GM21526 (cell line): ENCODE measurements at regions not wholly inside any gene's neighbourhood (a gene's known extent, or its start where the extent isn't known, plus 50 kb on each side); places are given as distances from the start of the nearest gene placed in this dataset.
"Not testable (repeated sequence)": the region's sequence is repeated elsewhere in the genome, so short reads cannot be mapped to it uniquely, and the experiment has no call there.

ENCODE experiments used
- ATAC-seq: cut with Tn5 transposase; IDR thresholded peaks from one replicate; pipeline ENCODE4 v1.9.1; 2021; ENCODE audit warnings: moderate library complexity; ENCODE audit not compliant: unreplicated experiment, low FRiP score

- no peak for ATAC-seq
Measured at GRCh38 chr10:106395041-106395749, 769.3 kb downstream of the SORCS1 start.

GRCh38 chr10:106392778-106393177 is 771.7 kb downstream of the SORCS1 start:
- no peak for ATAC-seq

- ATAC-seq = no peak
Measured at GRCh38 chr10:106387063-106387462, 777.4 kb downstream of the SORCS1 start.

GRCh38 chr10:106384496-106384895 is 780.0 kb downstream of the SORCS1 start:
- ATAC-seq = no peak

- ATAC-seq = no peak
Measured at GRCh38 chr10:106380706-106381105, 783.8 kb downstream of the SORCS1 start.

GRCh38 chr10:106378251-106378650 is 786.3 kb downstream of the SORCS1 start:
- no peak for ATAC-seq

- no peak for ATAC-seq
Measured at GRCh38 chr10:106370751-106371150, 793.8 kb downstream of the SORCS1 start.

- no peak for ATAC-seq
Measured at GRCh38 chr10:106360870-106361269, 803.6 kb downstream of the SORCS1 start.

GRCh38 chr10:106355450-106355849 is 809.1 kb downstream of the SORCS1 start:
- no peak for ATAC-seq

- ATAC-seq = no peak
Measured at GRCh38 chr10:106348933-106349332, 815.6 kb downstream of the SORCS1 start.

- ATAC-seq = no peak
Measured at GRCh38 chr10:106347547-106347946, 817.0 kb downstream of the SORCS1 start.

GRCh38 chr10:106343539-106343938 is 821.0 kb downstream of the SORCS1 start:
- not testable (repeated sequence) for ATAC-seq

- ATAC-seq = no peak
Measured at GRCh38 chr10:106341356-106341755, 823.1 kb downstream of the SORCS1 start.

- ATAC-seq = no peak
Measured at GRCh38 chr10:106338486-106338885, 826.0 kb downstream of the SORCS1 start.

GRCh38 chr10:106336874-106337273 is 827.6 kb downstream of the SORCS1 start:
- no peak for ATAC-seq

GRCh38 chr10:106327747-106328146 is 836.8 kb downstream of the SORCS1 start:
- no peak for ATAC-seq

- no peak for ATAC-seq
Measured at GRCh38 chr10:106320876-106321275, 843.6 kb downstream of the SORCS1 start.

GRCh38 chr10:106320078-106320477 is 844.4 kb downstream of the SORCS1 start:
- ATAC-seq = no peak

GRCh38 chr10:106317554-106317953 is 847.0 kb downstream of the SORCS1 start:
- ATAC-seq = no peak

- no peak for ATAC-seq
Measured at GRCh38 chr10:106313041-106313440, 851.5 kb downstream of the SORCS1 start.

- no peak for ATAC-seq
Measured at GRCh38 chr10:106312087-106312486, 852.4 kb downstream of the SORCS1 start.

GRCh38 chr10:106311590-106311989 is 852.9 kb downstream of the SORCS1 start:
- no peak for ATAC-seq

- no peak for ATAC-seq
Measured at GRCh38 chr10:106310596-106310995, 853.9 kb downstream of the SORCS1 start.
